ENCODE measurements at regions not wholly inside any gene's neighbourhood (a gene's known extent, or its start where the extent isn't known, plus 50 kb on each side); places are given as distances from the start of the nearest gene placed in this dataset.

- Histone ChIP-seq H3K4me3 (no peak overlapping the region), H3K36me3 (replicated peaks in 1 of 2) (no peaks in the 10 kb centered on the region), H3K27me3 (no peaks in the 10 kb centered on the region), H3K4me1 (replicated peaks in 1 of 2) (no peaks in the 10 kb centered on the region), H3K27ac (no peak overlapping the region), H3K9me3 (replicated peaks in 1 of 3) (no peaks in the 10 kb centered on the region)
- WGBS, 4 donors = 75 to 82% (median 76%) methylated on average over 8 to 10 of the region's 10 CpGs
- DNase-seq = no peak
- TF ChIP-seq POLR2A (IDR thresholded peaks at IDR 0.05) (no peak), CTCF (IDR thresholded peaks at IDR 0.05) (no peak)
- intact Hi-C loops (cut with DNase I) = loop anchor here in 1 of 2 donors (5.0 kb wide), 1 partner anchor 345 kb away; no protein-coding TSS in a partner anchor
Observed at GRCh38 chr16:14372471-14372870, 257.6 kb downstream of the PARN start.

- intact Hi-C loops (cut with DNase I) = loop anchor here in 1 of 2 donors (5.0 kb wide), 1 partner anchor 345 kb away; no protein-coding TSS in a partner anchor
- TF ChIP-seq CTCF (IDR thresholded peaks at IDR 0.05) (no peak), POLR2A (IDR thresholded peaks at IDR 0.05) (no peak)
- H3K4me1 ChIP-seq (replicated peaks in 1 of 2) = no peaks in the 10 kb centered on the region
- DNase-seq = no peak
- 73 to 80% (median 75%) methylated on average over 5 to 7 of the region's 7 CpGs for WGBS, 4 donors
- H3K9me3 ChIP-seq (replicated peaks in 1 of 3) = no peaks in the 10 kb centered on the region
- H3K36me3 ChIP-seq (replicated peaks in 1 of 2) = no peaks in the 10 kb centered on the region
- no peak overlapping the region for H3K4me3 ChIP-seq
- H3K27ac ChIP-seq = no peak overlapping the region
- H3K27me3 ChIP-seq = no peaks in the 10 kb centered on the region
Observed at GRCh38 chr16:14371778-14372431, 258.2 kb downstream of the PARN start.

- no peak for TF ChIP-seq POLR2A (IDR thresholded peaks at IDR 0.05)
- TF ChIP-seq CTCF (IDR thresholded peaks at IDR 0.05) = no peak
- 60 to 86% (median 75%) methylated on average over 7 of the region's 7 CpGs for WGBS, 4 donors
- intact Hi-C loops (cut with DNase I) = loop anchor here in 1 of 2 donors (5.0 kb wide), 1 partner anchor 343 kb away; no protein-coding TSS in a partner anchor
- H3K4me1 ChIP-seq (replicated peaks in 1 of 2) = no peaks in the 10 kb centered on the region
- no peak for DNase-seq
- no peak overlapping the region for H3K4me3 ChIP-seq
- no peaks in the 10 kb centered on the region for H3K9me3 ChIP-seq (replicated peaks in 1 of 3)
- no peaks in the 10 kb centered on the region for H3K36me3 ChIP-seq (replicated peaks in 1 of 2)
- no peak overlapping the region for H3K27ac ChIP-seq
- H3K27me3 ChIP-seq = no peaks in the 10 kb centered on the region
Observed at GRCh38 chr16:14370736-14371234, 259.3 kb downstream of the PARN start.

GRCh38 chr16:14369734-14370598, 260.1 kb downstream of the PARN start:
- H3K27ac ChIP-seq = no peak overlapping the region
- intact Hi-C loops (cut with DNase I) = loop anchor here in 1 of 2 donors (5.0 kb wide), 1 partner anchor 343 kb away; no protein-coding TSS in a partner anchor
- TF ChIP-seq POLR2A (IDR thresholded peaks at IDR 0.05) (no peak), CTCF (IDR thresholded peaks at IDR 0.05) (no peak)
- 80 to 86% (median 85%) methylated on average over 21 to 26 of the region's 26 CpGs for WGBS, 4 donors
- no peaks in the 10 kb centered on the region for H3K9me3 ChIP-seq (replicated peaks in 1 of 3)
- H3K36me3 ChIP-seq (replicated peaks in 1 of 2) = no peaks in the 10 kb centered on the region
- H3K4me3 ChIP-seq = no peak overlapping the region
- no peaks in the 10 kb centered on the region for H3K4me1 ChIP-seq (replicated peaks in 1 of 2)
- no peaks in the 10 kb centered on the region for H3K27me3 ChIP-seq
- no peak for DNase-seq
